ENCODE measurements at regions not wholly inside any gene's neighbourhood (a gene's known extent, or its start where the extent isn't known, plus 50 kb on each side); places are given as distances from the start of the nearest gene placed in this dataset.

DNA sequence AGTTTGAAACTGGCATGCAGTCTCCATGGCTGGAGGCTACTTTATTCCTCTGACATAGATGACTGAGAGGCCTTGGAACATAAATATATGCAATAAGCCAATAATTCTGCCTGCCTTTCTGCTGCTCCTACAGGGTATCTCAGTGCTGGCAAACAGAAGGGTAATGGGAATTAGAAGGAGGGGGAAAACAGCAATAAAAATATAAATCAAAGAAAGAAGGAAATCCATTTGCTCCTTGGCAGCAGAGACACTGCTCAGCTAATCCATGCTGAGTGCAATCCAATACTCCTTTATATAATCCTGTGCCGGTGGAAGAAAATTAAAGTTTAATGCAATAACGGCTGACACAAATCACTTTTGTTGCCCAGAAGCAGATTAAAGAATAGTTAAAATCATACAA, 478.9 kb downstream of the SPATA31D1 start:
- no peak for TF ChIP-seq POLR2A (IDR thresholded peaks at IDR 0.05)
- TF ChIP-seq, protein P1, sequence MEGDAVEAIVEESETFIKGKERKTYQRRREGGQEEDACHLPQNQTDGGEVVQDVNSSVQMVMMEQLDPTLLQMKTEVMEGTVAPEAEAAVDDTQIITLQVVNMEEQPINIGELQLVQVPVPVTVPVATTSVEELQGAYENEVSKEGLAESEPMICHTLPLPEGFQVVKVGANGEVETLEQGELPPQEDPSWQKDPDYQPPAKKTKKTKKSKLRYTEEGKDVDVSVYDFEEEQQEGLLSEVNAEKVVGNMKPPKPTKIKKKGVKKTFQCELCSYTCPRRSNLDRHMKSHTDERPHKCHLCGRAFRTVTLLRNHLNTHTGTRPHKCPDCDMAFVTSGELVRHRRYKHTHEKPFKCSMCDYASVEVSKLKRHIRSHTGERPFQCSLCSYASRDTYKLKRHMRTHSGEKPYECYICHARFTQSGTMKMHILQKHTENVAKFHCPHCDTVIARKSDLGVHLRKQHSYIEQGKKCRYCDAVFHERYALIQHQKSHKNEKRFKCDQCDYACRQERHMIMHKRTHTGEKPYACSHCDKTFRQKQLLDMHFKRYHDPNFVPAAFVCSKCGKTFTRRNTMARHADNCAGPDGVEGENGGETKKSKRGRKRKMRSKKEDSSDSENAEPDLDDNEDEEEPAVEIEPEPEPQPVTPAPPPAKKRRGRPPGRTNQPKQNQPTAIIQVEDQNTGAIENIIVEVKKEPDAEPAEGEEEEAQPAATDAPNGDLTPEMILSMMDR (IDR thresholded peaks at IDR 0.05) = no peak
